ENCODE measurements at regions not wholly inside any gene's neighbourhood (a gene's known extent, or its start where the extent isn't known, plus 50 kb on each side); places are given as distances from the start of the nearest gene placed in this dataset.

DNA sequence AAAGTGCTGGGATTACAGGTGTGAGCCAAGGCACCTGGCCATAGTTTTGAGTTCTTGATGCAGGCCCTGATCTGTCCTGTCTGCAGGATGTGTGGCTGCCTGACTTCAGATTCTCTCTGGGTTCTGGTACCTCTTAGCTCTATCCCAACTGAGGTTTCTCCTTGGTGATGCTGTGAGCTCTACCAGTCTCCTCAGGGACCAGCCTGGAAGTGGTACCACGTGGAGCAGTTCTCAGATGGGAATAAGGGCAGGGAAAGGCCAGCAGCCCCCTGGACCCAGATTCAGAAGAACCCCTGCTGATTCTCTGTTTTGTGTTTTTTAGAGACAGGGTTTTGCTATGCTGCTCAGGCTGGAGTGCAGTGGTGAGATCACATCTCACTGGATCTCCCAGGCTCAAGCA lies 85.0 kb upstream of the HELT start:
- TF ChIP-seq CTCF (IDR thresholded peaks at IDR 0.05) (no peak), POLR2A (IDR thresholded peaks at IDR 0.05) (no peak)
